ENCODE measurements at regions not wholly inside any gene's neighbourhood (a gene's known extent, or its start where the extent isn't known, plus 50 kb on each side); places are given as distances from the start of the nearest gene placed in this dataset.

DNA sequence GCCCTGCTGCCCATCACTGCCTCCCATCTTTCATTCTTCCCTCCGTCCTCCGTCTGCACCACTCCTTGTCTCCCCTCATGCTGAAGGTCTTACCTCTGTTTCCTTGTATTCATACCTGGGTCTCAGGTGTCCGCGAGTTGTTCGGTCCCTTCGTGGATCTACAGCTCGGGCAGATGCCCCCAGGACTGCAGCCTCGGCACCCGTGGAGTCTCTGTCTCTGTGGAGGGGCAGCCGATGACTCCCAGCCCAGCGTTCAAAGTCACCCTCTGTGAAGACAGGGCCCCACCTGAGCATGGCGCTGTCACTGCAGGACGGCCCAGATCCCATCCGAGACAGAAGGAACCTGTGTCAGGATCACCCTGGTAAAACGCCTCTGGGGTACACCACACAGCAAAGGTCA lies 480.0 kb upstream of the SALL3 start:
- no peak overlapping the region for H3K4me3 ChIP-seq (ENCODE audit: low read depth, low read length, poor library complexity, severe bottlenecking)
- no peaks in the 10 kb centered on the region for H3K4me1 ChIP-seq (ENCODE audit: insufficient read depth, low read length, poor library complexity, severe bottlenecking)
- CTCF ChIA-PET = no interaction called here
- H3K36me3 ChIP-seq (ENCODE audit: insufficient read depth, low read length, poor library complexity, severe bottlenecking) = no peaks in the 10 kb centered on the region
- H3K27ac ChIP-seq (ENCODE audit: low read depth, low read length, poor library complexity, severe bottlenecking) = no peak overlapping the region
- BruUV-seq (replicated peaks) = no TSS peak
- TF ChIP-seq, protein P1, sequence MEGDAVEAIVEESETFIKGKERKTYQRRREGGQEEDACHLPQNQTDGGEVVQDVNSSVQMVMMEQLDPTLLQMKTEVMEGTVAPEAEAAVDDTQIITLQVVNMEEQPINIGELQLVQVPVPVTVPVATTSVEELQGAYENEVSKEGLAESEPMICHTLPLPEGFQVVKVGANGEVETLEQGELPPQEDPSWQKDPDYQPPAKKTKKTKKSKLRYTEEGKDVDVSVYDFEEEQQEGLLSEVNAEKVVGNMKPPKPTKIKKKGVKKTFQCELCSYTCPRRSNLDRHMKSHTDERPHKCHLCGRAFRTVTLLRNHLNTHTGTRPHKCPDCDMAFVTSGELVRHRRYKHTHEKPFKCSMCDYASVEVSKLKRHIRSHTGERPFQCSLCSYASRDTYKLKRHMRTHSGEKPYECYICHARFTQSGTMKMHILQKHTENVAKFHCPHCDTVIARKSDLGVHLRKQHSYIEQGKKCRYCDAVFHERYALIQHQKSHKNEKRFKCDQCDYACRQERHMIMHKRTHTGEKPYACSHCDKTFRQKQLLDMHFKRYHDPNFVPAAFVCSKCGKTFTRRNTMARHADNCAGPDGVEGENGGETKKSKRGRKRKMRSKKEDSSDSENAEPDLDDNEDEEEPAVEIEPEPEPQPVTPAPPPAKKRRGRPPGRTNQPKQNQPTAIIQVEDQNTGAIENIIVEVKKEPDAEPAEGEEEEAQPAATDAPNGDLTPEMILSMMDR (conservative IDR thresholded peaks at IDR 0.05; ENCODE audit: low read depth, low read length) = no peak
- no peak for TF ChIP-seq EZH2 (IDR thresholded peaks at IDR 0.05; ENCODE audit: borderline replicate concordance, low read depth, low read length, poor library complexity, severe bottlenecking)
- no peaks in the 10 kb centered on the region for H3K27me3 ChIP-seq (replicated peaks; ENCODE audit: insufficient read depth, low read depth, low read length, poor library complexity)
- POLR2A ChIA-PET (ENCODE audit: low non-redundant PET) = no interaction called here
- intact Hi-C loops (cut with micrococcal nuclease; ENCODE audit: unreplicated experiment) = no loop called here
- peaks cover 37% of the 10 kb centered on the region for H3K9me3 ChIP-seq (ENCODE audit: low read depth, low read length, poor library complexity, severe bottlenecking)
- no peak for DNase-seq (ENCODE audit: low spot score)

DNA sequence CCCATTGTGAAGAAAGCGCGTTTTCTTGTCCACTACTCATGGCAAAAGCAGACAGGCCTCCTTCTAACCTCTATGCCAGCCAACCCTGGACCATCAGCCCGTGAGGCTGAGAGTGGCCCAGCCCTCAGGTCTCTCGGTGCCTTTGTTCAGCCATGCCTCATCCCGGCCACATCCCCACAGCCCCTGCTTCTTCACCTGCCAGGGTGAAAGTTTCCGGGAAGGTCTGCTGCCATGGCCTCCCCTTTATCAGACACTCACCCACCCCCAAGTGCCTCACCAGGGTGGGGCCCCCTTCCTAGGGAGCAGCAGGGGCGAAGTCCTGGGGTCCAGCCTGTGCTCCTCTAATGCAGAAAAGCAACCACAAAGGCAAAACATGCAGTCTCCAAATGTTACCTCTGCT lies 478.4 kb upstream of the SALL3 start:
- intact Hi-C loops (cut with micrococcal nuclease; ENCODE audit: unreplicated experiment) = no loop called here

DNA sequence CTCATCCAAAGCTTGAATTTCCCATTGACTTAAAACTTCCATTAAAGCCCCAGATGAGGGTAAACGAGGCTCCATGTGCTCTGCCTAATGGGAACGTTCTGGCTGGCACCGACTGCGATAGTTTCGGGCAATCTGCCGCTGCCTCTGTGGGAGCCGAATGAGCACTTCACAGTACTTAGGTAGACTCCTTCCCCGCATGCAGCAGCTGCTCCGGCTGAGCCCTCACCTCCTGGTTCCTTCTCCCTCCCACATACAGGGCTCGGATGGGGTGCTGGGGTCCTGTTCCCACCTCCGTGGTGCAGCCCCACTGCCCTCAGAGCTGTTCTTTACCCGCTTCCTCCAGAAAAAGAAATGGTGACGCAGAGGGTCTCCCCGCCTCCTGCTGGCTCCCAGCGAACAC lies 476.5 kb upstream of the SALL3 start:
- ChIA-PET CTCF (no interaction called here), POLR2A (ENCODE audit: low non-redundant PET) (no interaction called here)
- no peak overlapping the region for H3K27ac ChIP-seq (ENCODE audit: low read depth, low read length, poor library complexity, severe bottlenecking)
- no peak for DNase-seq (ENCODE audit: low spot score)
- no peaks in the 10 kb centered on the region for H3K4me1 ChIP-seq (ENCODE audit: insufficient read depth, low read length, poor library complexity, severe bottlenecking)
- TF ChIP-seq EZH2 (IDR thresholded peaks at IDR 0.05; ENCODE audit: borderline replicate concordance, low read depth, low read length, poor library complexity, severe bottlenecking) = no peak
- TF ChIP-seq, protein P1 (conservative IDR thresholded peaks at IDR 0.05; ENCODE audit: low read depth, low read length) = no peak
- intact Hi-C loops (cut with micrococcal nuclease; ENCODE audit: unreplicated experiment) = no loop called here
- H3K4me3 ChIP-seq (ENCODE audit: low read depth, low read length, poor library complexity, severe bottlenecking) = no peak overlapping the region
- H3K36me3 ChIP-seq (ENCODE audit: insufficient read depth, low read length, poor library complexity, severe bottlenecking) = no peaks in the 10 kb centered on the region
- H3K27me3 ChIP-seq (replicated peaks; ENCODE audit: insufficient read depth, low read depth, low read length, poor library complexity) = no peaks in the 10 kb centered on the region
- peaks cover 28% of the 10 kb centered on the region for H3K9me3 ChIP-seq (ENCODE audit: low read depth, low read length, poor library complexity, severe bottlenecking)
- no TSS peak for BruUV-seq (replicated peaks)

More for the DNA sequence above, 478.4 kb upstream of the SALL3 start:
- H3K27ac ChIP-seq (ENCODE audit: low read depth, low read length, poor library complexity, severe bottlenecking) = no peak overlapping the region
- no peak for DNase-seq (ENCODE audit: low spot score)
- H3K4me1 ChIP-seq (ENCODE audit: insufficient read depth, low read length, poor library complexity, severe bottlenecking) = no peaks in the 10 kb centered on the region
- no peaks in the 10 kb centered on the region for H3K36me3 ChIP-seq (ENCODE audit: insufficient read depth, low read length, poor library complexity, severe bottlenecking)
- CTCF ChIA-PET = no interaction called here
- POLR2A ChIA-PET (ENCODE audit: low non-redundant PET) = no interaction called here
- H3K9me3 ChIP-seq (ENCODE audit: low read depth, low read length, poor library complexity, severe bottlenecking) = peaks cover 28% of the 10 kb centered on the region
- no peaks in the 10 kb centered on the region for H3K27me3 ChIP-seq (replicated peaks; ENCODE audit: insufficient read depth, low read depth, low read length, poor library complexity)
- no TSS peak for BruUV-seq (replicated peaks)
- no peak for TF ChIP-seq EZH2 (IDR thresholded peaks at IDR 0.05; ENCODE audit: borderline replicate concordance, low read depth, low read length, poor library complexity, severe bottlenecking)
- TF ChIP-seq, protein P1 (conservative IDR thresholded peaks at IDR 0.05; ENCODE audit: low read depth, low read length) = no peak
- H3K4me3 ChIP-seq (ENCODE audit: low read depth, low read length, poor library complexity, severe bottlenecking) = no peak overlapping the region
